ENCODE measurements at regions not wholly inside any gene's neighbourhood (a gene's known extent, or its start where the extent isn't known, plus 50 kb on each side); places are given as distances from the start of the nearest gene placed in this dataset.
"Not testable (repeated sequence)": the region's sequence is repeated elsewhere in the genome, so short reads cannot be mapped to it uniquely, and the experiment has no call there.

- Histone ChIP-seq H4K20me1 (ENCODE audit: insufficient read depth, low read length) (no peaks in the 10 kb centered on the region), H3K79me2 (ENCODE audit: insufficient read depth, low read length) (no peaks in the 10 kb centered on the region), H2AFZ (ENCODE audit: low read depth, low read length) (no peak overlapping the region), H3K27ac (ENCODE audit: low read depth, low read length) (no peak overlapping the region), H3K9ac (ENCODE audit: low read length) (no peak overlapping the region), H3K27me3 (ENCODE audit: insufficient read depth, low read length) (no peaks in the 10 kb centered on the region), H3K9me3 (ENCODE audit: insufficient read depth, low read depth, low read length) (no peaks in the 10 kb centered on the region), H3K4me2 (ENCODE audit: low read length) (no peak overlapping the region), H3K4me3 (ENCODE audit: insufficient read depth, low read depth, low read length) (no peak overlapping the region), H3K36me3 (ENCODE audit: insufficient read depth, low read length) (no peaks in the 10 kb centered on the region), H3K4me1 (ENCODE audit: insufficient read depth, low read length) (no peaks in the 10 kb centered on the region)
- Mint-ChIP-seq H3K36me3 (ENCODE audit: low read depth, unreplicated experiment) (no peaks in the 10 kb centered on the region), H3K4me3 (ENCODE audit: unreplicated experiment) (no peak overlapping the region), H3K27me3 (ENCODE audit: low read depth, unreplicated experiment) (peaks cover 32% of the 10 kb centered on the region), H3K27ac (ENCODE audit: unreplicated experiment) (no peak overlapping the region), H3K4me1 (ENCODE audit: low read depth, unreplicated experiment) (no peaks in the 10 kb centered on the region), H3K9me3 (ENCODE audit: unreplicated experiment) (peaks cover 9% of the 10 kb centered on the region)
- DNase-seq (ENCODE audit: low read depth) (no peak), FAIRE-seq (no peak)
- TF ChIP-seq EZH2 (IDR thresholded peaks at IDR 0.05; ENCODE audit: insufficient read depth, low read length) (no peak), CTCF (IDR thresholded peaks at IDR 0.05; ENCODE audit: insufficient read depth, low read depth, low read length) (no peak)
These were observed 101.0 kb downstream of the PLXNA1 start for GRCh38 chr3:127083778-127084397.

GRCh38 chr3:127084401-127084990 lies 101.6 kb downstream of the PLXNA1 start:
- Histone ChIP-seq H3K9ac (ENCODE audit: low read length) (no peak overlapping the region), H3K4me1 (ENCODE audit: insufficient read depth, low read length) (no peaks in the 10 kb centered on the region), H3K79me2 (ENCODE audit: insufficient read depth, low read length) (no peaks in the 10 kb centered on the region), H3K4me2 (ENCODE audit: low read length) (no peak overlapping the region), H3K27ac (ENCODE audit: low read depth, low read length) (no peak overlapping the region), H3K4me3 (ENCODE audit: insufficient read depth, low read depth, low read length) (no peak overlapping the region), H2AFZ (ENCODE audit: low read depth, low read length) (no peak overlapping the region), H3K9me3 (ENCODE audit: insufficient read depth, low read depth, low read length) (no peaks in the 10 kb centered on the region), H4K20me1 (ENCODE audit: insufficient read depth, low read length) (no peaks in the 10 kb centered on the region), H3K36me3 (ENCODE audit: insufficient read depth, low read length) (no peaks in the 10 kb centered on the region), H3K27me3 (ENCODE audit: insufficient read depth, low read length) (no peaks in the 10 kb centered on the region)
- no peak overlapping the region for H3K4me3 Mint-ChIP-seq (ENCODE audit: unreplicated experiment)
- TF ChIP-seq EZH2 (IDR thresholded peaks at IDR 0.05; ENCODE audit: insufficient read depth, low read length): no peak
- no peak for TF ChIP-seq CTCF (IDR thresholded peaks at IDR 0.05; ENCODE audit: insufficient read depth, low read depth, low read length)
- DNase-seq (ENCODE audit: low read depth): no peak
- H3K9me3 Mint-ChIP-seq (ENCODE audit: unreplicated experiment): peaks cover 9% of the 10 kb centered on the region
- no peaks in the 10 kb centered on the region for H3K36me3 Mint-ChIP-seq (ENCODE audit: low read depth, unreplicated experiment)
- no peak for FAIRE-seq
- H3K27me3 Mint-ChIP-seq (ENCODE audit: low read depth, unreplicated experiment): peaks cover 34% of the 10 kb centered on the region
- H3K4me1 Mint-ChIP-seq (ENCODE audit: low read depth, unreplicated experiment): no peaks in the 10 kb centered on the region
- H3K27ac Mint-ChIP-seq (ENCODE audit: unreplicated experiment): no peak overlapping the region

GRCh38 chr3:127085576-127085975 lies 102.7 kb downstream of the PLXNA1 start:
- no peaks in the 10 kb centered on the region for H3K4me1 ChIP-seq (ENCODE audit: insufficient read depth, low read length)
- no peak overlapping the region for H3K9ac ChIP-seq (ENCODE audit: low read length)
- peaks cover 31% of the 10 kb centered on the region for H3K27me3 Mint-ChIP-seq (ENCODE audit: low read depth, unreplicated experiment)
- H4K20me1 ChIP-seq (ENCODE audit: insufficient read depth, low read length): no peaks in the 10 kb centered on the region
- H3K27ac ChIP-seq (ENCODE audit: low read depth, low read length): no peak overlapping the region
- DNase-seq (ENCODE audit: low read depth) (no peak), FAIRE-seq (no peak)
- TF ChIP-seq CTCF (IDR thresholded peaks at IDR 0.05; ENCODE audit: insufficient read depth, low read depth, low read length) (no peak), EZH2 (IDR thresholded peaks at IDR 0.05; ENCODE audit: insufficient read depth, low read length) (no peak)
- peaks cover 9% of the 10 kb centered on the region for H3K9me3 Mint-ChIP-seq (ENCODE audit: unreplicated experiment)
- no peak overlapping the region for H3K4me3 ChIP-seq (ENCODE audit: insufficient read depth, low read depth, low read length)
- no peaks in the 10 kb centered on the region for H3K4me1 Mint-ChIP-seq (ENCODE audit: low read depth, unreplicated experiment)
- no peak overlapping the region for H2AFZ ChIP-seq (ENCODE audit: low read depth, low read length)
- no peaks in the 10 kb centered on the region for H3K27me3 ChIP-seq (ENCODE audit: insufficient read depth, low read length)
- no peaks in the 10 kb centered on the region for H3K79me2 ChIP-seq (ENCODE audit: insufficient read depth, low read length)
- no peak overlapping the region for H3K4me2 ChIP-seq (ENCODE audit: low read length)
- H3K36me3 Mint-ChIP-seq (ENCODE audit: low read depth, unreplicated experiment): no peaks in the 10 kb centered on the region
- no peak overlapping the region for H3K4me3 Mint-ChIP-seq (ENCODE audit: unreplicated experiment)
- no peaks in the 10 kb centered on the region for H3K9me3 ChIP-seq (ENCODE audit: insufficient read depth, low read depth, low read length)
- no peaks in the 10 kb centered on the region for H3K36me3 ChIP-seq (ENCODE audit: insufficient read depth, low read length)
- no peak overlapping the region for H3K27ac Mint-ChIP-seq (ENCODE audit: unreplicated experiment)

GRCh38 chr3:127086591-127086990 lies 103.7 kb downstream of the PLXNA1 start:
- not testable (repeated sequence) for H3K9me3 ChIP-seq (ENCODE audit: insufficient read depth, low read depth, low read length); H3K4me3 Mint-ChIP-seq (ENCODE audit: unreplicated experiment); H3K36me3 ChIP-seq (ENCODE audit: insufficient read depth, low read length); H3K9ac ChIP-seq (ENCODE audit: low read length); H3K4me3 ChIP-seq (ENCODE audit: insufficient read depth, low read depth, low read length); FAIRE-seq; H3K36me3 Mint-ChIP-seq (ENCODE audit: low read depth, unreplicated experiment); H3K4me2 ChIP-seq (ENCODE audit: low read length); H3K9me3 Mint-ChIP-seq (ENCODE audit: unreplicated experiment); H3K27me3 ChIP-seq (ENCODE audit: insufficient read depth, low read length); H3K79me2 ChIP-seq (ENCODE audit: insufficient read depth, low read length); H3K4me1 ChIP-seq (ENCODE audit: insufficient read depth, low read length); H4K20me1 ChIP-seq (ENCODE audit: insufficient read depth, low read length); H3K4me1 Mint-ChIP-seq (ENCODE audit: low read depth, unreplicated experiment); H3K27ac Mint-ChIP-seq (ENCODE audit: unreplicated experiment); DNase-seq (ENCODE audit: low read depth); H2AFZ ChIP-seq (ENCODE audit: low read depth, low read length); H3K27ac ChIP-seq (ENCODE audit: low read depth, low read length)
- peaks cover 30% of the 10 kb centered on the region for H3K27me3 Mint-ChIP-seq (ENCODE audit: low read depth, unreplicated experiment)

Data from astrocyte (in vitro differentiated cells and primary cell).